Embryonic facial prominence (tissue), 1 donor: ENCODE measurements at regions not wholly inside any gene's neighbourhood (a gene's known extent, or its start where the extent isn't known, plus 50 kb on each side); places are given as distances from the start of the nearest gene placed in this dataset.
"Not testable (repeated sequence)": the region's sequence is repeated elsewhere in the genome, so short reads cannot be mapped to it uniquely, and the experiment has no call there.

Experiments
- DNase-seq: peaks from one replicate; pipeline ENCODE4 v3.0.0-alpha.2; 2016; ENCODE audit errors: extremely low spot score

- no peak for DNase-seq
Measured at GRCh38 chr15:29511663-29512062, 242.0 kb upstream of the NSMCE3 start.

- DNase-seq = not testable (repeated sequence)
Measured at GRCh38 chr15:29505535-29505934, 235.9 kb upstream of the NSMCE3 start.

DNA sequence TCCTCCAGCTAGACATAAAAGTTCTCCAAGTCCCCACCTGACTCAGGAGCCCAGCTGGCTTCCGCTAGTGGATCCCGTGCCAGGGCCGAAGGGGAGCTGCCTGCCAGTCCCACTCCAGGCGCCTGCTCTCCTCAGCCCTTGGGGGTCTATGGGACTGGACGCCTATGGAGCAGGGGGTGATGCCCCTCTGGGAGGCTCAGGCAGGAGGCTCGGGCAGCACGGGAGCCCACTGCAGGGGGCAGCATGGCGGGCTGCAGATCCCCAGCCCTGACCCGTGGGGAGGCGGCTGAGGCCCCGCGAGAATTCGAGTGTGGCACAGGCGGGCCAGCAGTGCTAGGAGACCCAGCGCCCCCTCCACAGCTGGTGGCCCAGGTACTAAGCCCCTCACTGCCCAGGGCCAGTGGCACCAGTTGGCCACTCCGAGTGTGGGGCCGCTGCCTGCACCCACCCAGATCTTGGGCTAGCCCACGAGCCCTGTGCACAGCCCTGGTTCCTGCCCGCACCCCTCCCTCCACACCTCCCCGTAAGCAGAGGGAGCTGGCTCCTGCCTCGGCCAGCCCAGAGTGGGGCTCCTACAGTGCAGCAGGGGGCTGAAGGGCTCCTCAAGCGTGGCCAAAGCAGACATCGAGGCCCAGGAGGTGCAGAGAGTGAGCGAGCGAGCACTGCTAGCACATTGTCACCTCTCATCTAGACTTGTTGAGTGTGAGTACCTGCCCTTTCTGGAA is 221.3 kb upstream of the NSMCE3 start:
- no peak for DNase-seq

DNA sequence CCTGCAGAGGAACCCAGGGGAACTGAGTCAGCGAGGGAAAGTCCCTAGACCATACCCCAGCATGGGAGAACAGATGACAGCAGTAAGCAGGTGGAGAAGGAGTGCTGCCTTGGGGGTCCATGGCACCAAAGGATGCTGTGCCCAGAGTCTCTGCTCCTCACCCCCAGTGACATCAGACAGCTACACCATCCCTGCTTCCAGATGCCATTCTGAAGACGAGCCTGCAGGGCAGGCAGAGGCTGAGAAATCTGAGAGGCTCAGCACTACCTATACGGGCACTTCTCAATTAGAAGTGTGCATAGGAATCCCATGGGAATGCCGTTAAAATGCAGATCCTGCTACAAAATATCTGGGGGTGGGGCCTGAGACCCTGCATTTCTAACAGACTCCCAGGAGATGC is 211.3 kb upstream of the NSMCE3 start:
- DNase-seq = no peak

GRCh38 chr15:29480278-29480677 is 210.7 kb upstream of the NSMCE3 start:
- DNase-seq = no peak

DNA sequence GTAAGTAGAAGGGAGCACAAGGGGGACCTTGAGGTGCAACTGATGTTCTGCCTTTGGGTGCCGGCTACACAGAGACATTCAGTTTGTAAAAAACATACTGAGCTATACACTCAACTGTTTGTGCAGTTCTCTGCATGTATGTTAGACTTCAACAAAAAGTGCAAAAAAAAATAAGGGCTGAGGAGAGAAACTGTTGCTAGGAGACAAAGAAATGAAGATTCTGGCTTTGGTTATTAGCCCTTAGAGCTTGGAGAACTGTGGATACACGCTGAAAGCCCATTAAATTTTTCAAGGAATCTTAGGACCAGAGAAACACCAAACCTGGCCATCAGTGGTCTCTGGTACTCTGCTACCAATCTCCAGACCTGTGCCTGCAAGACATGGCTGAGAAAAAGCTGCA is 207.6 kb upstream of the NSMCE3 start:
- no peak for DNase-seq

DNA sequence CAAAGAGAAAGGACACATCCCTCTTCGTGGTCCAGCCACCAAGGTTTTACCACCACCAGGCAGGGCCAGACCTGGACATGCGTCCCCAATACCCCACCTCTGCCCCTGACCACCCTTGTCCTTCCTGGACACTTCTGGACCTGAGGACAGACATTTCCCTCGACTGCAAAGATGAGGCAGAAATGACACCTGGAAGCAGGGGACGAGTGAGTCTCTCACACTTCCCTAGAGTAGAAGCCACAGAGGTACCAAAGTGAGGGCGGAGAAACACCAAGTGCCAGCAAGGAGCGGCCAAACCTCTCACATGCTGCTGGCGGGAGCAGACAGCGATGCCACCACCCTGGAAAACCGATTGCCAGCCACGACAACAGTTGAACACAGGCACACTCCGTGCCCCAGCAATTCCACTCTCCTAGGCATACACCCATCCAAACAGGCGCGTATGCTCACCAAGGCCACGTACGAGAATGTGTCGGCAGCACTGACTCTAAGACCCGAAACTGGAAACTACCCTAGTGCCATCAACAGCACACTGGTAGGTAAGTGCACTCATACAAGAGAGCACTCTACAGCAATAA is 207.0 kb upstream of the NSMCE3 start:
- DNase-seq = no peak

DNA sequence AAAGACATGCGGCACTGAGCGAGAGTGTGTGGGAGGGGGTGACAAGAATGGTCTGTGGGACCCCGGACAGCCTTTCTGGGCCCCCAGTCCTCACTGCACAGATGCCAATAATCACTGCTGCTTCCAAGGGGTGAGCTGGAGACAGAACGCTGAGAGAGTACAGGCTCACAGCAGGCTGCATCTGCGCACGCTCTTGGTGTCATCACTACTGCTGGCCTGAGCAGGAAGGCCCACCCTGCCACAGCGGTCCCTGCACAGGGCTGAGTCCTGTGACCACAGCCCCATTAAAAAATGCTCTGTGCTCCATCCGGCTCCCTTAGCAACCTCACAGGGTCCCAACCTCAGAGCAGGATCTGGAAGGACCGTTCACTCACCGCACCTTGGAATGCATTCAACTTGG is 205.5 kb upstream of the NSMCE3 start:
- DNase-seq = no peak

GRCh38 chr15:29473621-29474105 is 204.0 kb upstream of the NSMCE3 start:
- no peak for DNase-seq

DNA sequence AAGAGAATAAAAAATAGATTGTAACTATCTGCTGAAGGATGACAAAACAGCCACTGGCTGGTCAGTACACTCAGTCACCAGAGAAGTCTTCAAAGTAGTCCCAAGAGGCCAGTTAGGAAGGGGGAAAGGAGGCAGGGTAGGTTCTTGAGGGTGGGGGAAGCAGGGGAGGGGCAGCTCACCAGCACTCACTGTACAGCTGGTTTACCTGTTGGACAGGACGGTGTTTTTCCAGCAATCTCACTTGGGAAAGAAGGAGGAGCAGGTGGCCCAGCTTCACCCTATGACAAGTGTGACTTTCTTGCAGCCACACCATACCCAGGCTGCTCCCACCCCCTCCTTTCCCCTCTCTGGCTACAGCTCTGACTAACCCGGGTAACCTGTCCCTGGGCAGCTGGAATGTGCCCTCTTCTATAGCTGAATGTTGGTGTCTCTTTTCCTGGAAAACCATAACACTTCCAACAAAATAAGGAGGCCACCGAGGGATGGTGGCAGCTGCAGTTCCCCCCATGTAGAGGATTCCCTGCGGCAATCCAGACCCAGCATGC is 203.4 kb upstream of the NSMCE3 start:
- DNase-seq = no peak

- DNase-seq = no peak
Measured at GRCh38 chr15:29471757-29472156, 202.1 kb upstream of the NSMCE3 start.

GRCh38 chr15:29471306-29471705 is 201.7 kb upstream of the NSMCE3 start:
- no peak for DNase-seq

- no peak for DNase-seq
Measured at GRCh38 chr15:29470794-29471193, 201.2 kb upstream of the NSMCE3 start.

GRCh38 chr15:29470311-29470710 is 200.7 kb upstream of the NSMCE3 start:
- DNase-seq = no peak

- no peak for DNase-seq
Measured at GRCh38 chr15:29468899-29469298, 199.3 kb upstream of the NSMCE3 start.

DNA sequence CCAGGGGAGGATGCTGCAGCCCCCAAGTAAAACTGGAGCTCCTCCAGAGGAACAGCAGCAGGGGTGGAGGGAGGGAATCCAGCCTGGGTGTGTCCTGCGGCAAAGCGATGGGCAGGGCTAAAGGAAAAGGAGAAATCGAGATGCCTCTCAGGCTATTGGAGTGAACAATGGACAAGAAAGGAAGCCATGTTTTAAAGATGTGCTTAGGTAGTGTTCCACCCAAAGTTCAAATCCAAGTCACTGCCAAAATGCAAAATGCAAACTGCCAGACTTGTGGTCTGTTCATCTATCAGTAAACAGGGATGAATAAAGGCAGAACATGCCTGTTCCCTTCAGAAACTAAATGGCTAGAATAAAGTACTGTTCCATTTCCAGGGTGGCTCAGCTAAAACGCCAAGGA is 197.5 kb upstream of the NSMCE3 start:
- DNase-seq = no peak

DNA sequence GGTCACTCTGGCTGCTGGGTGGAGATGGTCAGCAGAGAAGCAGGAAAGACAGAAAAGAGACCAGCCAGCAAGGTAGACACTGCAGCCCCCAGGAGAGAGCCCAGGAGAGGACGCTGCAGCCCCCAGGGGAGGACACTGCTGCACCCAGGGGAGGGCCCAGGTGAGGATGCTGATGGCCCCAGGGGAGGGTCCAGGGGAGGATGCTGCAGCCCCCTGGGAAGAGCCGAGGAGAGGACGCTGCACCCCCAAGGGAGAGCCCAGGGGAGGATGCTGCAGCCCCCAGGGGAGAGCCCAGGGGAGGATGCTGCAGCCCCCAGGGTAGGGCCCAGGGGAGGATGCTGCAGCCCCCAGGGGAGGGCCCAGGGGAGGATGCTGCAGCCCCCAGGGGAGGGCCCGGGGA is 196.7 kb upstream of the NSMCE3 start:
- no peak for DNase-seq

GRCh38 chr15:29465816-29466215 is 196.2 kb upstream of the NSMCE3 start:
- no peak for DNase-seq

GRCh38 chr15:29465196-29465595 is 195.6 kb upstream of the NSMCE3 start:
- DNase-seq = no peak

DNA sequence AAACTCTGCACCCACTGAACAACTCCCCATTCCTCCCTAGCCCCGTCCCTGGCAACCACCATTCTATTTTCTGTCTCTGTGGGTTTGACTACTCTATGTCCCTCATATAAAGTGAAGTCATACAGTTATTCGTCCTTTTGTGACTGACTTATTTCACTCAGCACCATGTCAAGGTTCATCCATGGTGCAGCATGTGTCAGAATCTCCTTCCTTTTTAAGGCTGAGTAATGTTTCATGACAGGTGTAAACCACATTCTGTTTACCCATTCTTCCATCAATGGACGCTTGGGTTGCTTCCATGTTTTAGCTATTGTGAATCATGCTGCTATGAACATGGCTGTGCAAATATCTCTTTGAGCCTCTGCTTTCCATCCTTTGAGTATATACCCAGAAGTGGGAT is 192.3 kb upstream of the NSMCE3 start:
- DNase-seq = no peak

DNA sequence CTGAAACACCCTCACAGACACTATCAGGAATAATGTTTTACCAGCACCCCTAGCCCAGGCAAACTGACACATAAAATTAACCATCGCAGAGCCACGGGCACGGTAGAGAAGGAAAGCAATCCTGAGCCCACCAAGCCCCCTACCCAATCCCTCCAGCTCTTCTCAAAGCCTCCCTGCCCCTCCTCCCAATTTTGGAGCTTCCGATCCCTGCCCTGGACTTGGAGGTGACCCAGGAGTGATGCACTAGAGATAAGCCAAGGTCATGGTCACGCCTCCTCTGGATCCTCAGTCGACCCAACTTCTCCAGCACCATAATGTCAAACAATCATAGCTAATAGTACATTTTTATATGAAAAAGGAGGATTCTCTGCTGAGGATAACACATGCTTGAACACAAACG is 188.7 kb upstream of the NSMCE3 start:
- DNase-seq = no peak

- no peak for DNase-seq
Measured at GRCh38 chr15:29457729-29458128, 188.1 kb upstream of the NSMCE3 start.

DNA sequence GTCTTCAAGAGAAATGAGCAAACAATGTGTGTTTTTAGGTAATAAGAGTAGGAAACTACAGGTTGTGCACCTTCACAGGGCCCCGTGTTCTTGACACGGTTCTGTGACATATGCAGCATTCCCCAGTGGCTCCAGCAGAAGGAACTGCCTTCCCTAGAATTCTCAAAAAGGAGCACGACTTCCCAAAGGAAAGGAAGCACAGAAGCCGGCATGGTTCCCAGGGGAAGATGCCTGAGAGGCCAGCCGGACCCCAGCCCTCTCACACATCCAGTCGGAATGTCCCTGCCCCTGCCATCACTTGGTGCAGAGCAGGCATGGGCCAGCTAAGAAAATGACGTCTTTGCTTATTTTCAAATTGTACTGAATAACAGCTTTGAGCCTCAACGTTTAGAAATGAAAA is 187.3 kb upstream of the NSMCE3 start:
- no peak for DNase-seq
